GM13976 (cell line): ENCODE measurements at regions not wholly inside any gene's neighbourhood (a gene's known extent, or its start where the extent isn't known, plus 50 kb on each side); places are given as distances from the start of the nearest gene placed in this dataset.

Source experiments
- DNase-seq: peaks from one replicate; pipeline ENCODE4 v3.0.0; 2012; ENCODE audit warnings: low spot score
- in situ Hi-C: fragments of 300-500 bp; cut with MboI; formaldehyde crosslinking; loops from one replicate; pipeline ENCODE4 v1.12.0; 2022; ENCODE audit warnings: low sequenced_read_pairs, mixed read lengths, inconsistent platforms; ENCODE audit not compliant: unreplicated experiment
- TF ChIP-seq, protein P1 (sequence below): IDR thresholded peaks from 2 replicates; pipeline ENCODE4 v1.5.1; 2012; ENCODE audit warnings: borderline replicate concordance, mild to moderate bottlenecking; ENCODE audit not compliant: insufficient read depth; ENCODE audit errors: extremely low read depth, missing control alignments, control extremely low read depth

DNA sequence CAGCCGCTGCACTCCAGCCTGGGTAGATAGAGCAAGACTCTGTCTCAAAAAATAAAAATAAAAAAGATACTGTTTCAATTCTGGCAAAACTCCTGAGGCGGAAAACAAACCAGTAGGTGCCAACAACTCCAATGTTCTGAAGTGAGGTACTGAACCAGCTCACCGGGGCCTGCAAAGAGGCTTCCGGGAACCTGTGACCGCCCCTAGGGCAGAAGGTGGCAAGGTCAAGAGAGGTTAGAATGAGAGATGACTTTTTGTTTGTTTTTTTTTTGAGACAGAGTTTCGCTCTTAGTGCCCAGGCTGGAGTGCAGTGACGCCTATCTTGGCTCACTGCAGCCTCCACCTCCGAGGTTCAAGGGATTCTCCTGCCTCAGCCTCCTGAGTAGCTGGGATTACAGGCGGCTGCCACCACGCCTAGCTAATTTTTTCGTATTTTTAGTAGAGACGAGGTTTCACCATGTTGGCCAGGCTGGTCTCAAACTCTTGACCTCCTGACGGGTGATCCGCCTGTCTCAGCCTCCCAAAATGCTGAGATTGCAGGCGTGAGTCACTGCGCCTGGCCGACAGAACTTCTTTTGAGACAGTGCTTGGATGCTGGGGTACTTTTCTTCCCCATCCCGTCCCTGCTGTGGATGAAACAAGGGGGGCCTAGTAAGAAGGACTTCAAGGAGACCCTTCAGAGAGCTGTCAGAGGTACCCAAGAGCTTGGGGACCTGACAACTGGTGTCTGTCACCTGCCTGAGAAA is 91.9 kb upstream of the SLC25A33 start:
- in situ Hi-C loops: no loop called here
- TF ChIP-seq, protein P1, sequence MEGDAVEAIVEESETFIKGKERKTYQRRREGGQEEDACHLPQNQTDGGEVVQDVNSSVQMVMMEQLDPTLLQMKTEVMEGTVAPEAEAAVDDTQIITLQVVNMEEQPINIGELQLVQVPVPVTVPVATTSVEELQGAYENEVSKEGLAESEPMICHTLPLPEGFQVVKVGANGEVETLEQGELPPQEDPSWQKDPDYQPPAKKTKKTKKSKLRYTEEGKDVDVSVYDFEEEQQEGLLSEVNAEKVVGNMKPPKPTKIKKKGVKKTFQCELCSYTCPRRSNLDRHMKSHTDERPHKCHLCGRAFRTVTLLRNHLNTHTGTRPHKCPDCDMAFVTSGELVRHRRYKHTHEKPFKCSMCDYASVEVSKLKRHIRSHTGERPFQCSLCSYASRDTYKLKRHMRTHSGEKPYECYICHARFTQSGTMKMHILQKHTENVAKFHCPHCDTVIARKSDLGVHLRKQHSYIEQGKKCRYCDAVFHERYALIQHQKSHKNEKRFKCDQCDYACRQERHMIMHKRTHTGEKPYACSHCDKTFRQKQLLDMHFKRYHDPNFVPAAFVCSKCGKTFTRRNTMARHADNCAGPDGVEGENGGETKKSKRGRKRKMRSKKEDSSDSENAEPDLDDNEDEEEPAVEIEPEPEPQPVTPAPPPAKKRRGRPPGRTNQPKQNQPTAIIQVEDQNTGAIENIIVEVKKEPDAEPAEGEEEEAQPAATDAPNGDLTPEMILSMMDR: no peak

DNA sequence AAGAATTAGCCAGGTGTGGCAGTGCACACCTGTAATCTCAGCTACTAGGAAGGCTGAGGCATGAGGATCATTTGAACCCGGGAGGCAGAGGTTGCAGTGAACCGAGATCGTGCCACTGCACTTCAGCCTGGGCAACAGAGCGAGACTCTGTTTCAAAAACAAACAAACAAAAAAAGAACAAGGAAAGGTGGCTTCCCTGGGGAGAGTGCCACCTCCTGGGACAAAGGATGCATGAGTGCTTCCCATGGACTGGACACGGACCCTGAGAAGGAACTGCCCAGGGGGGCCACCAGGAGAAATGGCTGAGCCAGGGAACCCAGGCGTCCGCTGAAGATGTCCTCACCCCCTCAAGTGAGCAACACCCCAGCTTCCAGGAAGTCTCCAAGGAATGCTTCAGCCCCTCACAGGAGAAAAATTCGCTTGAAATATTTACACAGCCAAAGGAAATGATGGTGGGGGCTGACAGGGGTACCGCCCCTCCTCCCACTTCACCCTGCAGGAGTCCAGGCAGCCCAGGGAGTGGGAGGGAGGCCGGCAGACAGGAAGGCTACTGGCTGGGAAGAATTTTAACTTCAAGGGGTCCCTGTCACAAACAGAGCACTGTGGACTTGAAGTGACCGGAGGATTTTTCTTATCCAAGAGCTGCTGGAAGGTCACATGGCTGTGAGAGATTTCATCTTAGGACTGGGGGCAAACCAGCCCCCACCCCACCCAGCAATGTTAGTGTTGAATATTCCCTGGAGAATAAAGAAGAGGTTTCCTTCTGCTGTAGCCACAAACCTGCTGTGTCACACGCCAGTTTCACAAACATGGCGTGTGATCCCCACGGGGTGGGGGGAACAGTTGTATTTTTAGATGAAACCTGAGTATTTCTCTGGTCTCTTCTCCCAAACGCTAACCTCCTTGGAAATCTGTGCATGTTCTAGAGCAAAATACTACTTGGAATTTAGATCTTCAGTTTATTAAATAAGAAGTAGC is 90.8 kb upstream of the SLC25A33 start:
- no peak for DNase-seq
- in situ Hi-C loops: no loop called here
- TF ChIP-seq, protein P1: no peak

More for the DNA sequence above, 91.9 kb upstream of the SLC25A33 start:
- no peak for DNase-seq

DNA sequence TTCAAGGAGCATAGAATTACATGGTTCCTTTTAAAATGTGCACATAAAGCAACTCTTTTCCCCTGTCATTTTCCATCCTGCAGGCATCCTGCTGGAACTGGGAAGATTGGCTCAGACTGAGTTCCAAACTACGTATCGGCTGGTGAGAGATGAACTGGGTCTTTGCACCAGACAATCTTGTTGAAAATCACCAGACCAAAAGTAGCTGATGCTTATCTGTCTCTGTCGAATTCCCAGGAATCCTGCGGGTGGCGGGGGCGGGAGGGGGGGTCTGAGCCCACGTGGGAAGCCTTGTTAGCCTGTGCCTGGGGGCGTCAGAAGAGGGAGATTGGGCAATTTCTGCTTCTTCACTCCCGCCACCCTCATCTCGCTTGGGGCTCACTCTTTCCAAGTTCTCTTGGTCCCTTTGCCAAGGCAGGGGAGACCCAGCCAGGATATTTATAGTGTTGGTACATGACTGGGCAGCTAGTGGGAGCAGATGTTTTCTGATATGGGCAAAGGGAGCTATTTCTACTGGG is 90.1 kb upstream of the SLC25A33 start:
- TF ChIP-seq, protein P1: no peak
- in situ Hi-C loops: no loop called here
- no peak for DNase-seq

DNA sequence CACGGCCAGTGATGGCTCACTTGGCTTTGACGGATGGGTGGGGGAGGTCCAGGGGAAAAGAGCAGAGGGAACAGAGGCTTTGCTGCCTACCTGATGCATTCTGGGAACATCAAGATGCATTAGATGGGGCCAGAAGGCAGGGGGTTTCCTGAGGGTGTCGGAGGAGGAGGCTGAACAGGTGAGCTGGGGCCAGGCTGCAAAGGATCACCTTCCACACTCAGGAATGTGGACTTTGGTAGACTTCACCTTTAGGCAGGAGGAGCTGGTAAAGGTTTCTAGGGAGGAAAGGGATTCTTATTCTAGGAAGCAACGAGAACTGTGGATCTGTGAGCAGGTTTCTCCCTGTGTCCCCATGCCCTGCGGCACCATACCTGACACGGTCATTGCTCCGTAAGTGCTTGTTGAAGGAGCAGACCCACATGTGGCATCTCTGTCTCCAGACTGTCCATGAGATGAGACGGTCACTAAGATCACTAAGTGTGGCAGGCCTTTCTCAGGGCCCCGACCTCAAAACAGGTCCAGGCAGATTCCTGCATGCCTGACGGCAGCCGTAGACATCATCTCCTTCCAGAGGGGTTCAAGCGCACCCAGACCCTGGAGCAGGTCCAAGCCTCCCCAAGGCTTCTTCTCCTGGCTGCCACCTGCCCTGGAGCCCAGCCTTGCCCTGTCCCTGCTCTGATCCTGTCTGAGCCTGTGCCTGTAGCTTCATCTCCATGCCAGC is 89.1 kb upstream of the SLC25A33 start:
- TF ChIP-seq, protein P1: no peak
- DNase-seq: no peak
- in situ Hi-C loops: loop anchor here (10.0 kb wide), 1 partner anchor 165 kb away; no protein-coding TSS in a partner anchor

DNA sequence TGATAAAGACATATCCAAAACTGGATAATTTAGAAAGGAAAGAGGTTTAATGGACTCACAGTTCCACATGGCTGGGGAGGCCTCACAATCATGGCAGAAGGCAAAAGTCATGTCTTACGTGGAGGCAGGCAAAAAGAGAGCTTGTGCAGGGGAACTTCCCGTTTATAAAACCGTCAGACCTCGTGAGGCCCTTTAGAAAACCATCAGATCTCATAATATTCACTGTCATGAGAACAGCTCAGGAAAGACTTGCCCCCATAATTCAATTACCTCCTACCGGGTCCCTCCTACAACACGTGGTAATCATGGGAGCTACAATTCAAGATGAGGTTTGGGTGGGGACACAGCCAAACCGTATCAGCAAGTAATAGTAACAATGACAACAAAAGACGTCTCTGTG is 88.2 kb upstream of the SLC25A33 start:
- TF ChIP-seq, protein P1: no peak
- in situ Hi-C loops: loop anchor here (10.0 kb wide), 1 partner anchor 166 kb away; no protein-coding TSS in a partner anchor
- DNase-seq: no peak

DNA sequence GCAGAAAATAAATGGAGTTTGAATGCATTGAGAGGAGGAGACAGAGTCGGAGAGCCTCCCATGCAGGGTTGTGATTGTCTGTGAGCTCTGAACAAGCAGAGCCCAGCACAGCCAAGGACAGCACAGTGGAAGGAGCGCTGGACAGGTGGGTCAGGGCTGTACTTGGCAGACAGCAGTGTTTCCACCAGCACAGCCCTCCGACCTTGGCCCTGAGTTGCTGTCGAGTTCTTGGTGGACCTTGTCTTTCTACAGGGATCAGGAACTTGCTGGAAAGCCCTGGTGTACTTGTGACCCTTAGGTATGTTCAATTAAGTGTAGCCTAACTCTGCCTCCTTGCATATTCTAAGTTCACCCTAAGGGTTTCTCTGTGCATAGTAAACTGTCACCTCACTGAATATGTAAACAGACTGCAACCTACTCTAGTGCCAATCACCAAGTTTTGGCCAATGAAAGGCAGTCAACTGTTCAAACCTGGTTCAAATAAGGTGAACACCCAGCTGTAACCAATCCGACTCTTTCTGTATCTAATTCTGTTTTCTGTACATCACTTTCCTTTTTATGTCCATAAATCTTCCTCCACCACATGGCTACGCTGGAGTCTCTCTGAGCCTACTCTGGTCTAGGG is 86.6 kb upstream of the SLC25A33 start:
- in situ Hi-C loops: loop anchor here (10.0 kb wide), 1 partner anchor 168 kb away; no protein-coding TSS in a partner anchor
- DNase-seq: no peak
- TF ChIP-seq, protein P1: no peak
